Heart left ventricle (tissue), 16 donors: ENCODE measurements at regions not wholly inside any gene's neighbourhood (a gene's known extent, or its start where the extent isn't known, plus 50 kb on each side); places are given as distances from the start of the nearest gene placed in this dataset.

Source experiments
- ATAC-seq, 4 donors: fragments of 200-7000 bp; cut with Tn5 transposase; one replicate each; pipeline ENCODE4 v1.9.1; 2020 to 2022; ENCODE audit warnings: moderate library complexity in 4 of 4, mild to moderate bottlenecking in 3 of 4, moderate number of reproducible peaks in 1 of 4
- DNase-seq, 5 donors: peaks; one replicate each; pipeline ENCODE4 v3.0.0-alpha.2; 2020
- H3K27ac ChIP-seq, 12 donors: fragments of 200-600 bp; sonication (generic) in 4 of 12; one replicate each; pipeline versions ENCODE4 v1.5.0 to v1.8.0; 2016 to 2022; ENCODE audit warnings: mild to moderate bottlenecking in 2 of 12
- H3K27me3 ChIP-seq, 9 donors: fragments of 200-600 bp; sonication (generic) in 2 of 9; one replicate each; pipeline versions ENCODE4 v1.5.1 to v1.8.0; 2016 to 2022; ENCODE audit warnings: mild to moderate bottlenecking in 3 of 9
- H3K36me3 ChIP-seq, 9 donors: fragments of 200-600 bp; sonication (generic) in 2 of 9; one replicate each; pipeline versions ENCODE4 v1.5.0 to v1.8.0; 2018 to 2022; ENCODE audit warnings: mild to moderate bottlenecking in 2 of 9
- H3K4me1 ChIP-seq, 12 donors: fragments of 200-600 bp; sonication (generic) in 4 of 12; one replicate each; pipeline versions ENCODE4 v1.5.0 to v1.8.0; 2016 to 2022; ENCODE audit warnings: mild to moderate bottlenecking in 3 of 12
- H3K4me3 ChIP-seq, 12 donors: fragments of 200-600 bp; sonication (generic) in 4 of 12; one replicate each; pipeline versions ENCODE4 v1.5.0 to v1.8.0; 2017 to 2022; ENCODE audit warnings: mild to moderate bottlenecking in 9 of 12, moderate library complexity in 4 of 12
- H3K9me3 ChIP-seq, 12 donors: fragments of 200-600 bp; sonication (generic) in 4 of 12; one replicate each; pipeline versions ENCODE4 v1.5.0 to v1.8.0; 2016 to 2022; ENCODE audit warnings: mild to moderate bottlenecking in 1 of 12
- POLR2A ChIP-seq, 2 donors: fragments of 450-650 bp; IDR thresholded peaks; one replicate each; pipeline ENCODE4 v1.6.1; 2017; ENCODE audit warnings: antibody characterized with exemption in 2 of 2, mild to moderate bottlenecking in 2 of 2, moderate library complexity in 2 of 2
- WGBS, 4 donors: extraction: QIAGEN DNeasy Blood & Tissue Kit in 2 of 4; methylation state at CpG; one replicate each; pipeline versions ENCODE4 v1.1.5 to v1.1.7; 2013 to 2018; 5-methylcytosine and 5-hydroxymethylcytosine counted together
- intact Hi-C, 10 donors: fragments of 100-400 bp; cut with DNase I; formaldehyde crosslinking; loops; one replicate each; pipeline versions ENCODE4 v1.11.1 to v1.14.2; 2022
- TF ChIP-seq, protein P1 (sequence below), 12 donors: fragments of 200-600 bp; sonication (generic) in 4 of 12; IDR thresholded peaks; one replicate each; pipeline versions ENCODE4 v1.5.0 to v1.8.0; 2018 to 2022; ENCODE audit warnings: antibody characterized with exemption in 12 of 12, mild to moderate bottlenecking in 5 of 12
- donor health status: ischemic (EF 13 %, LVEDD 7.1; RV severe dilation, severe dysfunction).
- donor health status: healthy with polysubstance abuse.
- donor health status: DM: no; HTN: yes; CAD: no.
- donor health status: DM: no; HTN: no; CAD: no.
- donor health status: ischemic (EF 25% LVEDD 6.9; RV normal size, moderate dysfunction).
- donor health status: ischemic (EF 25% LVEDD 5.7; RV mildly dilated, moderate dysfunction).
- donor health status: healthy.
- donor health status: DM: yes; HTN: yes; CAD: no.
- donor health status: ischemic (EF 35%, LVEDD 5.7; RV mildly dilated, moderate dysfunction).
- donor health status: nonischemic (EF 11% LVEDD 7.7; RV severe dilation, severe dysfunction).
- donor health status: DM: yes; HTN: yes; CAD: no.
- donor health status: PGD.
- donor health status: ischemic (EF 29% LVEDD 5.4; RV normal size, mild dysfunction).
- donor health status: nonischemic (EF 23%, LVEDD 6.1; RV moderate dilation, normal function).

DNA sequence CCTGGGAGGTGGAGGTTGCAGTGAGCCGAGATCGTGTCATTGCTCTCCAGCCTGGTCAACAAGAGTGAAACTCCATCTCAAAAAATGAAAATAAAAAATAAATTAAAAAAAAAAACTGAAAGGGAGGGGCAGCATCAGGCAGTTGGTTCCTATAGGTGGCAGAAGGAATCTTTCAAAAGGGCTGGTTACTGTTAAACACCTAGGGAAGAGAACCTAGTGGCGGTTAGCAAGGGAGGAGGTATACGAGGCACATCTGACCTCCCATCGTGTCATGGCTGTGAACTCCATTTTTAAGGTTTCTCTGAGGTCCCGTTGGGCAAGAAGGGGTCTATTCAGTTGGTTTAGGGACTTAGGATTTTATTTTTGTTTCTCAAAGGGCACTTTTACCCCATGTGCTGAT is 150.1 kb downstream of the SLC7A11 start:
- Histone ChIP-seq H3K36me3 (no peaks in the 10 kb centered on the region), H3K27me3 (no peaks in the 10 kb centered on the region), H3K27ac (no peak overlapping the region), H3K4me3 (no peak overlapping the region), H3K9me3 (no peaks in the 10 kb centered on the region), H3K4me1 (peaks cover 0 to 10% (median 0%) of the 10 kb centered on the region in 12 donors)
- DNase-seq, result no peak
- no peak for TF ChIP-seq POLR2A (IDR thresholded peaks at IDR 0.05)
- TF ChIP-seq, protein P1, sequence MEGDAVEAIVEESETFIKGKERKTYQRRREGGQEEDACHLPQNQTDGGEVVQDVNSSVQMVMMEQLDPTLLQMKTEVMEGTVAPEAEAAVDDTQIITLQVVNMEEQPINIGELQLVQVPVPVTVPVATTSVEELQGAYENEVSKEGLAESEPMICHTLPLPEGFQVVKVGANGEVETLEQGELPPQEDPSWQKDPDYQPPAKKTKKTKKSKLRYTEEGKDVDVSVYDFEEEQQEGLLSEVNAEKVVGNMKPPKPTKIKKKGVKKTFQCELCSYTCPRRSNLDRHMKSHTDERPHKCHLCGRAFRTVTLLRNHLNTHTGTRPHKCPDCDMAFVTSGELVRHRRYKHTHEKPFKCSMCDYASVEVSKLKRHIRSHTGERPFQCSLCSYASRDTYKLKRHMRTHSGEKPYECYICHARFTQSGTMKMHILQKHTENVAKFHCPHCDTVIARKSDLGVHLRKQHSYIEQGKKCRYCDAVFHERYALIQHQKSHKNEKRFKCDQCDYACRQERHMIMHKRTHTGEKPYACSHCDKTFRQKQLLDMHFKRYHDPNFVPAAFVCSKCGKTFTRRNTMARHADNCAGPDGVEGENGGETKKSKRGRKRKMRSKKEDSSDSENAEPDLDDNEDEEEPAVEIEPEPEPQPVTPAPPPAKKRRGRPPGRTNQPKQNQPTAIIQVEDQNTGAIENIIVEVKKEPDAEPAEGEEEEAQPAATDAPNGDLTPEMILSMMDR (IDR thresholded peaks at IDR 0.05), result no peak
- WGBS, 4 donors, result 91 to 96% (median 93%) methylated on average over 6 of the region's 6 CpGs
- intact Hi-C loops, result loop anchor here (5.0 to 10.0 kb wide), 10 partner anchors 55 to 970 kb away; no protein-coding TSS in a partner anchor
- ATAC-seq, result no peak

DNA sequence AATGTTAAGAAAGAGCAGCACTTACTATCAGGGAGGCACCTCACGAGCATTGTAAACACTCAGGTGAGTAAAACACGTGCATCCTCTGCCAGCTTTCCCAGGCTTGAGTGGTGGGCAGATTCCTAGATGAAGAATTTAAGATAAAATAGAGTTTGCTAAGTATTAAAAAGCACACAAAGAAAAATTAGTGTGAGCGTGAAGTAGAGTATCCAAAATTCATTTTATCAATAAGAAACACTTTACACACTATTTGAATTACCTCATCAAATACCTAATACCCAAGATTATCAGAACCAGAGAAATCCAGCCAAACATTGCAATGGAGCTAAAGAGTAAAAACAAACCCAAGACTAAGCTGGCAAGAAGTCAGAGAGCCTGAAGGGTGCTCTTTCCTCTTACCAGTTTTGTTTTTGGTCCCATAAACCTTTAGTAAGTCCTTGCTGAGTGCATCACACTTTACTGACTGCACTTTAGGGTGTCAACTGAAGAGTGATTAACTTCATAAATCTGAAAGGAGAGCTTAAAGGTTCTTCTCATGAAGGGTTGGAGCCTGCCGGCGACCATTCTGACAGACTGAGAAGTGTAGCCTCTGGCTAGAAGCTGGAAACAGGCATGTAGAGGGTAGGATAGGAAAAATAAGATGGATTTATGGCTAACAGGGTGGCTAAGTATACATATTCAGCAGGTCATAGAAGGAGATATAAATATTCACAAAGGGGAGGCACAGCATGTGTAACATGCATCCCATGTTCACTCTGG is 151.1 kb downstream of the SLC7A11 start:
- DNase-seq (no peak), ATAC-seq (no peak)
- no peak overlapping the region for H3K4me3 ChIP-seq
- 59 to 60% (median 59%) methylated on average over 5 of the region's 5 CpGs for WGBS, 4 donors
- no peaks in the 10 kb centered on the region for H3K27me3 ChIP-seq
- H3K9me3 ChIP-seq, result no peaks in the 10 kb centered on the region
- peaks cover 0 to 14% (median 2%) of the 10 kb centered on the region in 12 donors for H3K4me1 ChIP-seq
- H3K36me3 ChIP-seq, result no peaks in the 10 kb centered on the region
- TF ChIP-seq POLR2A (IDR thresholded peaks at IDR 0.05), result no peak
- TF ChIP-seq, protein P1 (IDR thresholded peaks at IDR 0.05), result no peak
- intact Hi-C loops, result loop anchor here (2.0 to 10.0 kb wide), 13 partner anchors 52 to 969 kb away; no protein-coding TSS in a partner anchor
- H3K27ac ChIP-seq, result no peak overlapping the region

DNA sequence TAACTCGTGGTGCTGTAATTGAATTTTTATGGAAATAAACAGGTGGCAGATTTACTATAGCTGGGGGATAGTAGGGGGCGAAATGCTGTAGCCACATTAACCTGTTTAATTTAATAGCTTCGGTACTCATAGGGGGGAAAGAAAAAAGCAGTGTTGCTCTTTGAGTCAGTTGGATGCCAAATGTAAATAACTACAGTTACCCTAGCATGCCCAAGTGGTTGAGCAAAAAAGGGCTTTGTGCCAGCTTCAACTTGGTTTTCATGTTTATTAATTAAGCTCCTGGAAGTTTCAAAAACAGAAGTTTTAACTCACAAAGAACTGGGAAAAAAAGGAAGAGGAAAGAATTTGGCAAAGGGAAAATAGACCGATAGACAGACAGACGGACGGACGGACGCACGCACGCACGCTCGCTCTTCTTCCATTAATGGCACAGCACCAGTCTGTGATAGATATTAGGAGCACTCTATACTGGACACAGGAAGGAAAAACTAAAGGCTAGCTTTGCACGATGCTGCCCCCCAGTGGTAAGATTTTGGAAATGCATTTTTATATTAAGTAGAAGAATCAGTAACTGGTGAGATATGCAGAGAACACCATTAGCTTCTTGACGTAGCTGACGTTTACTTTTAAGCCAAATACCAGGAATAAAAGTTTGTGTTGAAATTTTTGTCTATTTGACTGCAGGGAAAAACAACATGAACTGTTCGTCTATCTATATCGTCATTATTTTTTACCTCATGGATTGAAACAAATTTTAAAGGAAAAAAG is 151.8 kb downstream of the SLC7A11 start:
- Histone ChIP-seq H3K4me3 (peak overlapping the region in 3 of 12 donors; percentile 18 to 32 (median 28)), H3K27ac (no peak overlapping the region), H3K27me3 (no peaks in the 10 kb centered on the region), H3K36me3 (no peaks in the 10 kb centered on the region), H3K9me3 (no peaks in the 10 kb centered on the region), H3K4me1 (peaks cover 0 to 14% (median 2%) of the 10 kb centered on the region in 12 donors)
- TF ChIP-seq, protein P1 (IDR thresholded peaks at IDR 0.05), result peak; percentile 69 to 89 (median 80)
- no peak for TF ChIP-seq POLR2A (IDR thresholded peaks at IDR 0.05)
- 24 to 33% (median 28%) methylated on average over 17 of the region's 17 CpGs for WGBS, 4 donors
- intact Hi-C loops, result loop anchor here (2.0 to 10.0 kb wide), 13 partner anchors 52 to 968 kb away; no protein-coding TSS in a partner anchor
- peak in 2 of 5 donors; percentile 42 to 43 for DNase-seq
- peak in 3 of 4 donors; percentile 74 to 86 (median 74) for ATAC-seq
